ENCODE measurements at regions not wholly inside any gene's neighbourhood (a gene's known extent, or its start where the extent isn't known, plus 50 kb on each side); places are given as distances from the start of the nearest gene placed in this dataset.

DNA sequence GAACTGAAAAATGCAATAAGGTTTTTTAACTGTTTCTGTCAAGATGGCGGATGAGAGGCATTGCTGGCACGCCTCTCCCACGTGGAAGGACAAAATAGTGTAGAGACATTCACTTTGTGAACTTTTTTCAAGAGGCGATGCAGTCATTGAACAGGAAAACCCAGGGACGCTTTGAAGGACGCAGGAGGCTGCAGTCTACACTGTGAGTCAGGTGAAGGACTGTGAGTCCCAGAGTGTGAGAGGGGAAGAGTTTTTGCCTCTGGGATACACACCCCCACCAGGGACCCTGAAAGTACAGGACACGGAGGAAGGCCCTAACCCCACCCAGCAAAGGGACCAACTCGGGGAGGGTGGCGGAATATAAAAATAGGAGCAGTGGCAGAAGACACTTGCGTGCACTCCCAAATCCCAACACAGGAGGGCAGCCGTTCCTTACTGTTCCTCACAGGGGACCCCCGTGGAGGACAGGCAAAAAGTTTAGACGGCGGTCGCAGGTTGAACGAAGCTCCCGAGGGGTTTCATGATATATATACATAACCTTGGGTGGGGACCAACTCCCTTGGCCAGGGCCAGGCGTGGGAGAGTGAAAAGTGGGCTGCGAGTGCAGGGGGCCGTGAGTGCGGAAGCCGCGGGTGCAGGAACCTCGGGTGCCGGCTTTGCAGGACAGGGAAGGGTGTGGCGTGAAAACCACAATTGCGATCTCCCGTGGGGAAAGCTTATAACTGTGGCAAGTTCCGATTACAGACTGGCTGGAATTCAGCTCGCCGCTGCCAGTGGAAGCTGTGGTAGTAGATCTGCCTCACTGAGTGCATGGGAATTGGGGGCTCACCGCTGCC, 82.0 kb upstream of the ALOX12 start (continued):
- no peak for TF ChIP-seq ZNF398 (CRISPR knock-in tag; IDR thresholded peaks at IDR 0.05)
- no peak for TF ChIP-seq PRDM10 (IDR thresholded peaks at IDR 0.05; ENCODE audit: partially characterized antibody)
- no peak for TF ChIP-seq KLF16 (IDR thresholded peaks at IDR 0.05)
- TF ChIP-seq DEAF1 (CRISPR knock-in tag; IDR thresholded peaks at IDR 0.05): peak; percentile 84
- no peak for TF ChIP-seq MAFG (tag; conservative IDR thresholded peaks at IDR 0.05)
- peak; percentile 62 for TF ChIP-seq ZBTB7A (IDR thresholded peaks at IDR 0.05; ENCODE audit: borderline replicate concordance, control insufficient read depth, low read depth, low read length)
- 0 out of 2 replicates have a peak, but pooled peaks have one; percentile 20 for TF ChIP-seq ZFX (CRISPR knock-in tag; IDR thresholded peaks at IDR 0.05)
- no peak for TF ChIP-seq ZNF707 (CRISPR knock-in tag; conservative IDR thresholded peaks at IDR 0.05)
- TF ChIP-seq ZNF780A (CRISPR knock-in tag; IDR thresholded peaks at IDR 0.05): no peak
- no peak for TF ChIP-seq ZNF586 (CRISPR knock-in tag; conservative IDR thresholded peaks at IDR 0.05)
- no peak for TF ChIP-seq E4F1 (CRISPR knock-in tag; IDR thresholded peaks at IDR 0.05; ENCODE audit: borderline replicate concordance)
- TF ChIP-seq ZNF277 (CRISPR knock-in tag; IDR thresholded peaks at IDR 0.05; ENCODE audit: borderline replicate concordance): no peak
- peak; percentile 86 for TF ChIP-seq SMC3 (conservative IDR thresholded peaks at IDR 0.05; ENCODE audit: insufficient read depth, low read depth, low read length)
- no peak for TF ChIP-seq POLR2H (tag; IDR thresholded peaks at IDR 0.05; ENCODE audit: low read depth)
- no peak for TF ChIP-seq SRF (CRISPR knock-in tag; IDR thresholded peaks at IDR 0.05)
- no peak for TF ChIP-seq HDGF (IDR thresholded peaks at IDR 0.05)

Data from K562 (cell line).